ENCODE measurements at regions not wholly inside any gene's neighbourhood (a gene's known extent, or its start where the extent isn't known, plus 50 kb on each side); places are given as distances from the start of the nearest gene placed in this dataset.
"Not testable (repeated sequence)": the region's sequence is repeated elsewhere in the genome, so short reads cannot be mapped to it uniquely, and the experiment has no call there.

DNA sequence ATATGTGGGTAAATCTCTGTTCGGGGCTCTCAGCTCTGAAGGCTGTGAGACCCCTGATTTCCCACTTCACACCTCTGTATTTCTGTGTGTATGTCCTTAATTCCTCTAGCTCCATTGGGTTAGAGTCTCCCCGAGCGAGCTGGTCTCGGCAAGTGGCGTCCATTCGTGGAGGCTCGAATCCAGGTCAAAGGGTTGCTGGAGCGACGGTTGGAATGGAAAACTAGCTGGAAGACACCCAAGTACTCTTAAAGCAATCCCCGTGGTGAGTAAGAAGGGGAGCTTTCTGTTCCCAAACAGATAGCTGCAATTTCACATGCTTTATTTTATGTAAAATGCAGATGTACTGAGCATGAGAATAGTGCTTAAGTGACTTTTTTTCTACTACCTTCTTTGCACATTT, 277.5 kb upstream of the SGCG start:
- in situ Hi-C loops (cut with MboI; ENCODE audit: low sequenced_read_pairs), result no loop called here

DNA sequence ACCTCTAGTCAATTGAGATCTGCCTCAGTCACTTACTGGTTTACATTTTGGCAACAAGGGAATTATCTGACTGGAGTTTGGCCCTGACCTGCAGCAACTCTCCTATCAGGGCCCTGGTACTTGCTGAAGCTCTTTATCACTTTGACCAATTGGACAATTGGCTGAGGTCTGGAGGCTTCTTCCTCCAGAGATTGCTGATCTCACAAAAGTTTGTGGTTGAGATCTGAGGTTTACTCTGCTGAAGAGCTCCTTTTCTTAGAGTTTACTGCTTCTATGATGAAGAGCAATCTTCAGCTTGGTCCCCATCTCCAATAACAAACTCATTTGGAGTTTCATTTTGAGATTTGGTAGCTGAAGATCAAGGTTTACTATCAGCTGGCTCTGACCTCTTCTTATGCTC, 276.9 kb upstream of the SGCG start:
- in situ Hi-C loops (cut with MboI; ENCODE audit: low sequenced_read_pairs), result no loop called here

DNA sequence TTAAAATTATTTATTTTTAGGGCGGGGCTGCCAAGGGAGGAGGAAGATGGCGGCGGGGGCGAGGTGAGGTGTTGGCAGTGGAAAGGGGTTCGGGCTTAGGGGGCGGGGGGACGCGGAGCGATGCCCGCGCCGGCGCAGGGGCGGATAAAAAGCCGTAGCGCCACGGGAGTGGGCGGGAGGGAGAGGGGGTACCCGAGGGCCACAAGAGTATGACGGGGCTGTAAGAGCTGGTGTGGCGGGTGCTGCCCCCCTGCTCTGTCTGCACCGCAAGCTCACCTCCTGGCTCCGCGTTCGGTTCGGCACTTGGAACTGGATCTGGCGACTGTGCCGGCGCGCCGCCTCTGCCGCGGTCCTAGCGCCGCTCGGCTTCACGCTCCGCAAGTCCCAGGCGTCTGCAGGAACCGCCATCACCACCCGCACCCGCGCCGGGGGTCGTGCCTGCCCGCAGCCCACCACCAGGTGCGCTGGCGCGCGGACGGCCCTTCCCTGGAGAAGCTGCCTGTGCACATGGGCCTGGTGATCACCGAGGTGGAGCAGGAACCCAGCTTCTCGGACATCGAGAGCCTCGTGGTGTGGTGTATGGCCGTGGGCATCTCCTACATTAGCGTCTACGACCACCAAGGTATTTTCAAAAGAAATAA, 265.2 kb upstream of the SGCG start:
- in situ Hi-C loops (cut with MboI; ENCODE audit: low sequenced_read_pairs), result no loop called here

DNA sequence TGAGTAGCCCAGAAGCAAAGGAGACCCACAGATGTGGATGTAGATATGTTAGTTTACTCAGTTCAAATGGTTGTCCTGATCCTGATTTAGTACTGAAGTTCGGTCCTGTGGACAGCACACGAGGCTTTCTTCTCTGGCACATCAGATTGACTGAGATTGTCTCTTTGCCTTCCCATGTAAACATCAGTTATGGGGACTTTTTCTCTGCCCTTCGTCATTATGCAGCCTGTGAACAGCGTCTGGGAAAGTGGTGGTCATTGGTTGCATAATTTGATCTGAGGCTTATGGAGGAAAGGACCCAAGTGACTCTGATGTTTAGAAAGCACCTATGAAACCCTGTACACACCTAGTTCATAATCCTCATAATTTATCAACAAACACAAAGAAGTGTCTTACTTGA, 264.5 kb upstream of the SGCG start:
- in situ Hi-C loops (cut with MboI; ENCODE audit: low sequenced_read_pairs), result not testable (repeated sequence)

DNA sequence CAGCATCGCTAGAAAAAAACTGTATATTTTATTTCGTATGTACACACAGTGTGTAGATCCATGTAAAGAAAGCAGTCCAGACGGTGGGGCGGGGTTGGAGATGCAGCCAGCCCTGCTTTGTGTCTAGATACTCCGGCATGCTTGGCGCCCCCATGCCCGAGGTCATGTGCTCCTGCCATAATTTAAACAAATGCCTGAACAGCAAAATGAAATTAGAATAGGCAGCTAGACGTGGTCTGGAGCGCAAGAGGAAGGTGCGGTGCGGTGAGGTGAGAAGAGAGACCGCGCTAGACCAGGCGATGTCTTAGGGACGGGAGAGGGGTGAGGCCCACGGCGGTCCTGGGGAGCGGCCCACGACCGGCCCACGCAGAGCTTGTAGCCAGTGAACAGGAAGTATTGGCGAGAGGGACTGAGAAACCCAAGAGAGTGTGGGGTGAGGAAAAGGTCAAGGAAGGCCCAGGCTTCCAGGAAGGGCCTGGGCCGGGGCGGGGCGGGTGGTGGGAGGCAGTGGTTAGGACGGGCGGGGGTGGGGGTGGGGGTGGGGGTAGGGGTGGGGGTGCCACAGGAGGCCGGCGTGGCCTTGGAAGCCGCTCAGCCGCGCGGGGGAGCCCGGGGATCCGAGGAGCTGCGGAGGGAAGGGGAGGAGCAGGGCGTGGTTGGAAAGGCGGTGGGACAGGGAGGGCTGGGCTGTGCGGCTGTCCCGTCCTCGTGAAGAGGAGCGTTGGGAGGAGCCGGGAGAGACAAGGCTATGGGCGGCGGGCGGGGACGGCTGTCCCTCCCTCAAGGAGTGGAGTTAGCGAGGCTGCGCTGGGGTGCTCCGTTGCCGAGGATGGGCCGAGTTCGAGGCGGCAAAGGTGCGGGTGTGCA, 254.7 kb upstream of the SGCG start:
- in situ Hi-C loops (cut with MboI; ENCODE audit: low sequenced_read_pairs), result no loop called here

DNA sequence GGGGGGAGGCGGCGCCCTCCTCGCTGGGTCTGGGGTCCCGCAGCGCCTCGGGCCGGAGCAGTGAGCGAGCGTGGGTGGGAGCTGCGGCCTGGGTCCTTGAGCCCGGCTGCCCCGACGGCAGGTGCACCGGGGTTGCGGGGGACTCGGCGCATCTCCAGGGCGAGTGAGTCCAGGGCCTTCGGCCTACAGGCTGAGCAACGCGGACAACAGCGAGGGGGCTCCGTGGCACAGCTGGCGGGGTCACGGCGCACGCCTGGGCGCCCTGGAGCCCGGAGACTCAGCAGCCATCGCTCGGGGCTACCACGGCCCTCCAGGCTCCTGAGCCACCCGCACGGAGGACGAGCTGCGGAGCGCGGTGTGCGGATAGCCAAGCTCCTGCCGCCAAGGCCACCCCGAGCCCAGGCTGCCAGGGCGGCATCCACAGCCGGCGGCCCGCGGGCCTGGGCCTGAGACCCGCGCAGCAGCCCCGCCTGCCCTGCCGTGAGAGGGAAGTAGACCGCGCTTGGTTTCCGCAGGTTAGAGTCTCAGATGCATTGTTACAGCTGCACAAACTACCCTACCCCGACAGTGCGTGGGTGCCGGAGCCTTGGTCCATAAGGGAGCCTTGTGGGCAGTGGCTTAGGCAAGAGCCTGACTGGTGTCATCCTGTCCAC, 253.9 kb upstream of the SGCG start:
- in situ Hi-C loops (cut with MboI; ENCODE audit: low sequenced_read_pairs), result no loop called here

DNA sequence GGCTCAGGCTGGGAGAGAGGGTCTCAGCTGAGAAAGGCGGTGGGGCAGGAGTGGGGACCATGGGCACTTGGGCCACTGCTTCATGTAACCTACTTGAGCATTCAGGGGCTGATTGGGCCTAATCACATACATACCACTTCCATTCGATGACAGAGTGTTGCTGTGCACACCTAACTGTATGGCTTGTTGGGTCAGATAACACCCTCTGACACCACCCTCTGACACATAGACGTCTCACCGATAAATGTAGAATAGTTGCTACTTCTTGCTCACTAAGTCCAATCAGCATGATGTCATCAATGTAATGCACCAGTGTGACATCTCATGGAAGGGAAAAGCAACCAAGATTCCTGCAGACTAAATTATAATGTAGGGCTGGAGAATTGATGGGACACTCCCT, 252.9 kb upstream of the SGCG start:
- in situ Hi-C loops (cut with MboI; ENCODE audit: low sequenced_read_pairs), result not testable (repeated sequence)

DNA sequence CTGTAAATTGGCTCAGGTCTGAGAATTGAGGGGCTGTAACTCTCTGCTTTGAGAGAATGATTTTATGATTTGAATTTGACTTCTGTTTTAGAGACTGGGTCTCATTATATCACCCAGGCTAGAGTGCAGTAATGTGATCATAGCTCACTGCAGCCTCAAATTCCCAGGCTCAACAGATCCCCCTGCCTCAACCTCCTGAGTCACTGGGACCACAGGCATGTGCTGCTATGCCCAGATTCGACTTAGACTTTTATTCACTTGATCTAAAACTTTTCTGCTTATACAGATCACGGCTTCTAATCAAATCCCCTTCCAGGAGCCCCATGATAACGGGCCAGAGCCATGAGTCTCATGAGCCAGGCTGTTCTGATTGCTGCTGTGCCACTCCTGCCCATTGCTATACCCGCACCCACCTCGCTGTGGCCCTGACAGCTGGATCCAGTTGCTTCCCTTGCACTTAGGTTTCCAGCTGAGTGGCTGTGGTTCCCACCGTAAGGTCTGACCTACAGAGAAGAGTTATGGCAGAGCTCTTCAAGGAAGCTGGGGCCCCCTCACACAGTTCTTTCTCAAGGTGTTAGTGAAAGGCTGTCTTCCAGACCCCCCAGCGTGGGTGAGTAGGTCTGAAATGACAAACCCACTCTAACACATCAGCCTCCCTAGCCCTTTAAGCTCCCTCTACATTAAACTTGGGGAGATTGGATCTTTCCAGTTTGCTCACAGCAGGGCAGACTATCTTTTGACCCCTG, 251.2 kb upstream of the SGCG start:
- in situ Hi-C loops (cut with MboI; ENCODE audit: low sequenced_read_pairs), result no loop called here

DNA sequence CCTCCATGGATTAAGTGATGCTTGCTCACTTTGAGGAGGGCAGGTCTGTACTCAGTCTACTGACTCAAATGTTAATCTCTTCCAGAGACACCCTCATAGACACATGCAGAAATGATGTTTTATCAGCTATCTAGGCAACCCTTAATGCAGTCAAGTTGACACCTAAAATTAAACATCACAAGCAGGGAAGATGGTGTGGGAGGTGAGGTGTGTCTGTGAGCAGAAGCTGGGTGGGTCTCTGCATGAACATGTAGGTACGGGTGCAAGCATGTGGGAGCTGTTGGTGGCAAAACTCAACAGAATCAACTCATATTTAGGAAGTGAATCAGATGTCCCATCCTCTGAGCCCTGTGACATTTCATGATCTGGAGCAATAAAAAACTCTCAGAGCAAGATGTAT, 249.2 kb upstream of the SGCG start:
- in situ Hi-C loops (cut with MboI; ENCODE audit: low sequenced_read_pairs), result no loop called here

DNA sequence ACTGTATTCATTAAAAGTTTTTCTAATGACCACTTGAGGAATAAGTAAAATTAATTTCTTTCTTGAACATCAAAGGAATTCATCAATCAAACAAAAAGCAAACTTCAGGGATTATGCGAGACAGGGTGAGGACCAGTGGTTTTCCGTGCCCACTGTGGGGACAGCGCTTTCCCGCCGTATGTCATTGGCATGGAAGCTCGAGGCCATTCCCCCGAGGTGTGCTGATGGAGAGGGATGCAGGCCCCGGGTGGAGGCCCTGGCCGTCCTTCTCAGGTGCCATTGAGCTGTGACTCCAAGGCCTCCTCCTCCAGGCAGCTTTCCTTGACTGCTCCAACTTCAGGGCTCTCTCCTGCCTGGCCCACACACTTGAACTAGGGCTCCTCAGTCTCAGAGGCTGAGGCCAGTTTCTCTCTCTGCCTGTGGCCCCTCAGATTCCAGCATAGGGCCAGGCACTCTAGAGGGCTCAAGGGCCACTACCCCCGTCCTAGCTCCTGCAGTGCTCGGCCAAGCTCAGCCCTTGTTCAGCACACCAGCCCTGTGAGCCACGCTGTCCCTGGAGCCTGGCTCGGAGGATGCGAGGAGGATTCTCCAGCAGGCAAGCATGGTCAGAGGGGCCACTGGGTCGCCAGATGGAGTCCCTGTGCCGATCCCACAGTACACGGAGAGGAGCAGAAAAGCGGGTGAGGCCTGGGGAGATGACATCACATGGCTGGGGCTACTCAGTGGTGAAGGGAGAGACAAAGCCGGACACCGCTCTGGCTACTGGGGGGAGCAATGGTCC, 248.0 kb upstream of the SGCG start:
- in situ Hi-C loops (cut with MboI; ENCODE audit: low sequenced_read_pairs), result not testable (repeated sequence)

DNA sequence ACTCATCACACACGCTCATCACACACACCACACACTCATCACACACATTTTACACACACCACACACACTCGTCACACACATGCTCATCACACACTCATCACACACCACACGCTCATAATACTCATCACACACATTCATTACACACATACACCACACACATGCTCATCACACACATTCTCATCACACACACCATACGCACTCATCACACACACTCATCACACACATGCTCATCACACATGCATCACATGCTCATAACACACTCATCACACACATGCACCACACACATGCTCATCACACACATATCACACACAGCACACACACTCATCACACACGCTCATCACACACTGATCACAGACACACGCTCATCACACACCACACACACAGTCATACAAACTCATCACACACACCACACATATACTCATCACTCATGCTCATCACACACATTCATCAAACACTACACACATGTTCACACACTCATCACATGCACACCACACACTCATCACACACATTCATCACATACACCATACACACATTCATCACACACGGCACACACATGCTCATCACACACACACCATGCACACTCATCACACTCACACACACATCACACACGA, 247.1 kb upstream of the SGCG start:
- in situ Hi-C loops (cut with MboI; ENCODE audit: low sequenced_read_pairs), result no loop called here

DNA sequence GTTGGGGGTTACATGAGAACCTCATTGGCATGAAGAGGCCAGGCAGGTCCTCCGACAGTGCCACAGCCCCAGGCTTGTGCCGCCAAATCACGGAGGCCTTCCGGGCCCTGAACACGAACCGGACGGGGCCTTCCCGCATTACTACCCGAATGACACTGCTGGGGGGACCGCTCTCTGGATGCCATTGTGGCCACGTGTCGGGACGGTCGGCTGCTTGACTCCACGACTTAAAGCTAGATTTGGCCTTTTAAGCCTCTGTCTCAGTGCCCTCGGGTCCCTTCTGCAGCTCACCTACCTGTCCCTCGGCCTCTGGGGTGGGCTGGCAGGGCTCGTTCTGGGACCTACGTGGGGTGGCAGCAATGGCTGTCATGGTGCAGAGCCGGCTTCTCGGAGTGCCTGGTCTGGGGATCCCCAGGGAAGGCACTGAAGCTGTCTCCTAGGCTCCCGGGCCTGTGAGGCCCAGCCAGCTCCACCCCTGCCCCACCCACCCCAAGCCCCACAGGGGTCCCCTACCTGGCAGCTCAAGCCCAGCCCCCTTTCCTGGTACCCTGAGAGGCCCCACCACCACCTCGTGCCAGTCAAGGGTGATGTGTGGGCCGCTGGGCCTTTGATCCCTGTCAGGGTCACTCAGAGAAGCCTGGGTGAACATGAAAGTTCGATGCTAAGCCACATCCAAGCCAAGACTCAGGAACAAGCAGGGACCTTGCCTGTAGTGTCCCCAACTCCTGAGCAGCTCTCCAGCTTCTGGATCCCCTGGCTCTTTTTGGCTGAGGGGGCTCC, 245.8 kb upstream of the SGCG start:
- in situ Hi-C loops (cut with MboI; ENCODE audit: low sequenced_read_pairs), result no loop called here

DNA sequence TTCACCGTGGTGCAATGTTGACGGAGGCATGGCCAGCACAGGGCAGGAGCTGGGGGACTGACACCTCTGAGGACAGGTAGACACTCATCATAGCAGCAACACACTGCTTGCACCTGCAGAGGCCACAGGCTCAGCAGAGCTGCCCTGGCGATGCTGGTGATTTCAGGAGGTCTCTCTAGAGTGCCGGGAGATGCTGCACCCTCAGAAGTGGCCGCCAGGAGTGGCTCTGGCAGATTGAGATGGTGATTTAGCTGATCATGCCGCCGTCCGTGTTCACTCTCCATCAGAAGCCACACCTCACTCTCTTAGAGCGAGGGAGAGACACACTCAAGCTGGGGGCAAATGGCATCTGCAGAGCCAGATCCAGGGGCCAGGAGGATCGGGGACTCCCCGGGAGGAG, 244.6 kb upstream of the SGCG start:
- in situ Hi-C loops (cut with MboI; ENCODE audit: low sequenced_read_pairs), result no loop called here

DNA sequence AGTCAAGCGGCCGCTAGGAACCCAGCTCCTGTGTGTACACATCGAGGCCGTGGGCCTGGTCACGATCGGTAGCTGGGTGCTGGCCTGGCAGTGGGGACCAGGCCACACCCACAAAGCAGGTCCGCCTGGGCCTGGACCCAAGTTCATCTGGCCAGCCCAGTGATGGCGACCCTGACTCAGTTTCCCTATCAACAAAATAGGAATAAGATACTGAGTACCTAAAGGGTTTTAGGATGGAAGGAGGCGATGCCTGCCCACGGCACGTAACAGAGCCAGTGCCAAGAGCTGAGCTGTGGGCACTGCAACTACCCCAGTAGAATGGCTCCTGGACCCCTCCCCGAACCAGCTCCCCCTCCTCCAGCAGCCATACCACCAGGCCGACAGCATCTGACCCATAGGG, 243.5 kb upstream of the SGCG start:
- in situ Hi-C loops (cut with MboI; ENCODE audit: low sequenced_read_pairs), result no loop called here

DNA sequence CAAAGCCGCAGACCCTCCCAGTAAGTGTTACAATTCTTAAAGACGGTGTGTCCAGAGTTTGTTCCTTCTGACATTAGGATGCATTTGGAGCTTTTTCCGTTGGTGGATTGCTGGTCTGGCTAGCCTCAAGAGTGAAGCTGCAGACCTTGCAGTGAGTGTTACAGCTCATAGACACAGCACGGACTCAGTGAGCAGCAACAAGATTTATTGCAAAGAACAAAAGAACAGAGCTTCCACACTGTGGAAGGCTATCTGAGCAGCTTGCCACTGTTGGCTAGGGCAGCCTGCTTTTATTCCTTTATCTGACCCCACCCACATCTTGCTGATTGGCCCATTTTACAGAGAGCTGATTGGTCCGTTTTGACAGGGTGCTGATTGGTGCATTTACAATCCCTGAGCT, 242.8 kb upstream of the SGCG start:
- in situ Hi-C loops (cut with MboI; ENCODE audit: low sequenced_read_pairs), result no loop called here

DNA sequence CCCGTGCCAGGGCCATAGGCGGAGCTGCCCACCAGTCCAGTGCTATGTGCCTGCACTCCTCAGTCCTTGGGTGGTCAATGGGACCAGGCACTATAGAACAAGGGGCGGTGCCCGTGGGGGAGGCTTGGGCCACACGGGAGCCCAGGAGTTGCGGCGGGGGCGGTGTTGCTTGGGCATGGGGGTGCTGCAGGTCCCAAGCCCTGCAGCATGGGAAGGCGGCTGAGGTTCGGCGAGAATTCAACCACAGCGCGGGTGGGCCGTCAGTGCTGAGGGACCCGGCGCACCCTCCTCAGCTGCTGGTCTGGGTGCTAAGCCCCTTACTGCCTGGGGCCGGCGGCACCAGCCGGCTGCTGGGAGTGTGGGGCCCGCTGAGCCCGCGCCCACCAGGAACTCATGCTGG, 242.2 kb upstream of the SGCG start:
- in situ Hi-C loops (cut with MboI; ENCODE audit: low sequenced_read_pairs), result no loop called here

DNA sequence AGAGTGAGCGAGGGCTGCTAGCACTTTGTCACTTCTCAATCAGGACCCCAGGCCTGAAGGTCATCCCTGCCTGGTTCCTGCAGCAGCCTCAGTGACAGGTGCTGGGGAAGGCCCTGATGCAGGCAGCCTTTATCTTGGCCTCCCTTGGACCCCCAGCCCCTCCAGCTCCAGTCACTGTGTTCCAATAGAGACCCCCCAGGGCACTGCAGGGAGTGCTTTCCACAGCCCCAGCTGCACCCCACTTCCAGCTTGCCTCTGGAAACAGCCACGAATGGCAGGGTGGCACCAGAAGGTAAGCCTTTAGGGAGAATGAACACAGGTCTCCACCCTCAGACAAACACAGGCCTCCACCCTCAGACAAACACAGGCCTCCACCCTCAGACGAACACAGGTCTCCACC, 241.6 kb upstream of the SGCG start:
- in situ Hi-C loops (cut with MboI; ENCODE audit: low sequenced_read_pairs), result no loop called here

DNA sequence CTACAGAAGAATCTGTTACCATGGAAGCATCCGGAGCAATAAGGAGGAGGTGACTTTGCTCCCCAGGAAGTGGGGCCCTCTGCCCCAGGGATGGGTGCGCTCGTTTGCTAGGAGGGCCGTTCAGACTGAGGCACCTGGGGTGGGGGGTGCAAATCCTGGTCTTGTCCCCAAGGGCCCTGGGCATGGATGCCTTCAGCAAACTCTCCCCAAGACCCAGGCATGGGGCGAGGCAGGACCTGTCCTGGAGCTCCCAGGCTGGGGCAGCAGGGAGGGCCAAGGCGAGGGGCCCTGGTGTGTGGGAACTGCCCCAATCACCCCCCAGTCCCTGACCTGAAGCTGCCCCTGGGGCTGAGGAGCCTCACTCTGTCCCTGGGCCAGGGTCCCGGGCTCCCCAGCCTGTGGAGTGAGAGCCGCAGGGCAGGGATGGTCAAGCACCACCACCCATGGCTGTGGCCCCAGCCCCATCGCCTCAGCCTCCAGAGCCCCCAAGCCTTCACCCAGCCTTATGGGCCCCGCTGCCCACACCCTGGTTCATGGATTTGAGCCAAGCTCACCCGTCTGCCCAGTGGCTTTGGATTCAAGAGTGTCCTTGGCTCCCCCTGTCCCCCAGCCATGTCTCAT, 240.6 kb upstream of the SGCG start:
- in situ Hi-C loops (cut with MboI; ENCODE audit: low sequenced_read_pairs), result no loop called here

DNA sequence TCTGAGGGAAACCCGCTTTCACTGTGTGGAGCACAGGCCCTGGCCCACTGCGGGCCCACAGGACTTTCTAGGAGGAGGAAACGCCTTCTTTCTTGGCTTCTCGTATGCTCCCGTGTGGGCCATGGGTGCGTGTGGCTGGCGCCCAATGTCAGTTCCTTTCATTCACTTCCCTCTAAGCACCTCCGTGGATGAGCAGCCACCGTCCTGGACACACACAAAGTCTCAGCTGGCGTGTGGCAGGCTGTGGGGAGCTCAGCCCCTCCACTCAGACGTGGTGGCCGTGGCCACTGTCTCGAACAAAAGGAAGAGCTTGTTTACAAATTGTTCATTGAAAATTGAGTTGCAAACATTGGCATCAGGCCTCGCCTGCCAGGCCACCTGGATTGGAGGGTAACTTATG, 240.0 kb upstream of the SGCG start:
- in situ Hi-C loops (cut with MboI; ENCODE audit: low sequenced_read_pairs), result no loop called here

All from HL-60/S4 (cell line).